ENCODE measurements at regions not wholly inside any gene's neighbourhood (a gene's known extent, or its start where the extent isn't known, plus 50 kb on each side); places are given as distances from the start of the nearest gene placed in this dataset.

DNA sequence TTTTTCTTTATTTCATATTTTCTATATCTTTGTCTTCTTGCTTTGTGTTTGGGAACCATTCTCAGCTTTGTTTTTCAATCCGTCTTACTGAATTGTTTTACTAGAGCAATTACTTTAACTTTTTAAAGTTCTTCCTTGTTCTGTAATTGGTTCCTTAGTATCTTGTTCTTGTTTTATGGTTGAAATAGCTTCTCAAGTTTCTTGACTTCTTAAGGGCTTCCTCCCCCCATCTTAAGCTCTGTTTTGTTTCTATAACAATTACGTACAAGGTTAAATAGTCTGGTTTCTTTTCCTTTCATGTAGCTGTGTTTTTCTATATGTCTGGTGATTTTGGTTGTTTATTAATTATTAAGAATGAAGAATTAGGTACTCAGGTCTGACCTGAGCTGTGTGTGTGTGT lies 158.0 kb downstream of the SDHAF3 start:
- CTCF ChIA-PET = no interaction called here
- no peak for DNase-seq (ENCODE audit: low spot score)
- no peaks in the 10 kb centered on the region for H3K27me3 ChIP-seq (replicated peaks; ENCODE audit: insufficient read depth, low read depth, low read length, poor library complexity)
- H3K36me3 ChIP-seq (ENCODE audit: insufficient read depth, low read length, poor library complexity, severe bottlenecking) = no peaks in the 10 kb centered on the region
- TF ChIP-seq, protein P1, sequence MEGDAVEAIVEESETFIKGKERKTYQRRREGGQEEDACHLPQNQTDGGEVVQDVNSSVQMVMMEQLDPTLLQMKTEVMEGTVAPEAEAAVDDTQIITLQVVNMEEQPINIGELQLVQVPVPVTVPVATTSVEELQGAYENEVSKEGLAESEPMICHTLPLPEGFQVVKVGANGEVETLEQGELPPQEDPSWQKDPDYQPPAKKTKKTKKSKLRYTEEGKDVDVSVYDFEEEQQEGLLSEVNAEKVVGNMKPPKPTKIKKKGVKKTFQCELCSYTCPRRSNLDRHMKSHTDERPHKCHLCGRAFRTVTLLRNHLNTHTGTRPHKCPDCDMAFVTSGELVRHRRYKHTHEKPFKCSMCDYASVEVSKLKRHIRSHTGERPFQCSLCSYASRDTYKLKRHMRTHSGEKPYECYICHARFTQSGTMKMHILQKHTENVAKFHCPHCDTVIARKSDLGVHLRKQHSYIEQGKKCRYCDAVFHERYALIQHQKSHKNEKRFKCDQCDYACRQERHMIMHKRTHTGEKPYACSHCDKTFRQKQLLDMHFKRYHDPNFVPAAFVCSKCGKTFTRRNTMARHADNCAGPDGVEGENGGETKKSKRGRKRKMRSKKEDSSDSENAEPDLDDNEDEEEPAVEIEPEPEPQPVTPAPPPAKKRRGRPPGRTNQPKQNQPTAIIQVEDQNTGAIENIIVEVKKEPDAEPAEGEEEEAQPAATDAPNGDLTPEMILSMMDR (conservative IDR thresholded peaks at IDR 0.05; ENCODE audit: low read depth, low read length) = no peak
- no peak for TF ChIP-seq EZH2 (IDR thresholded peaks at IDR 0.05; ENCODE audit: borderline replicate concordance, low read depth, low read length, poor library complexity, severe bottlenecking)
- H3K4me3 ChIP-seq (ENCODE audit: low read depth, low read length, poor library complexity, severe bottlenecking) = no peak overlapping the region
- no peak overlapping the region for H3K27ac ChIP-seq (ENCODE audit: low read depth, low read length, poor library complexity, severe bottlenecking)
- POLR2A ChIA-PET (ENCODE audit: low non-redundant PET) = no interaction called here
- no peaks in the 10 kb centered on the region for H3K4me1 ChIP-seq (ENCODE audit: insufficient read depth, low read length, poor library complexity, severe bottlenecking)
- intact Hi-C loops (cut with micrococcal nuclease; ENCODE audit: unreplicated experiment) = no loop called here
- H3K9me3 ChIP-seq (ENCODE audit: low read depth, low read length, poor library complexity, severe bottlenecking) = no peaks in the 10 kb centered on the region
- no TSS peak for BruUV-seq (replicated peaks)

DNA sequence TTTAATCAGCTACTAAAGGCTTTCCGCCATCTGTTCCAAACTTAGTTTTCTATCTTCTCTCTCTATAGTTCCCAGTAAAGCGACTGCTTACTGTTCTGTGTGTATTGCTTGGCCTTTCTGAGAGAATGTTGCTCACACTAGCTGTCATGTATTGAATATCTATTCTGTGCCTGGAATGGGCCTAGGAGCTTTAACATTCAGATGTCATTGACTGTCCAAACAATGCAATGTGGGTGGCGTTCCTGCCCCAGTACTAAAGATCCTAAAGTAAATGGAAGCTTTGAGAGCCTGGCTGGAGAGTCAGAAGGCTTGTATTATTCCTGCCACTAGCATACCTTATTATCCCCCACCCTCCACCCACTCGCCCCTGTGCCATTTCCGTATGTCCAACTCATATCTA lies 163.5 kb downstream of the SDHAF3 start:
- Histone ChIP-seq H3K27ac (ENCODE audit: low read depth, low read length, poor library complexity, severe bottlenecking) (no peak overlapping the region), H3K9me3 (ENCODE audit: low read depth, low read length, poor library complexity, severe bottlenecking) (no peaks in the 10 kb centered on the region), H3K27me3 (replicated peaks; ENCODE audit: insufficient read depth, low read depth, low read length, poor library complexity) (no peaks in the 10 kb centered on the region), H3K4me3 (ENCODE audit: low read depth, low read length, poor library complexity, severe bottlenecking) (no peak overlapping the region), H3K36me3 (ENCODE audit: insufficient read depth, low read length, poor library complexity, severe bottlenecking) (no peaks in the 10 kb centered on the region), H3K4me1 (ENCODE audit: insufficient read depth, low read length, poor library complexity, severe bottlenecking) (no peaks in the 10 kb centered on the region)
- TF ChIP-seq EZH2 (IDR thresholded peaks at IDR 0.05; ENCODE audit: borderline replicate concordance, low read depth, low read length, poor library complexity, severe bottlenecking) = no peak
- TF ChIP-seq, protein P1 (conservative IDR thresholded peaks at IDR 0.05; ENCODE audit: low read depth, low read length) = no peak
- DNase-seq (ENCODE audit: low spot score) = no peak
- CTCF ChIA-PET = no interaction called here
- intact Hi-C loops (cut with micrococcal nuclease; ENCODE audit: unreplicated experiment) = no loop called here
- BruUV-seq (replicated peaks) = no TSS peak
- POLR2A ChIA-PET (ENCODE audit: low non-redundant PET) = no interaction called here

DNA sequence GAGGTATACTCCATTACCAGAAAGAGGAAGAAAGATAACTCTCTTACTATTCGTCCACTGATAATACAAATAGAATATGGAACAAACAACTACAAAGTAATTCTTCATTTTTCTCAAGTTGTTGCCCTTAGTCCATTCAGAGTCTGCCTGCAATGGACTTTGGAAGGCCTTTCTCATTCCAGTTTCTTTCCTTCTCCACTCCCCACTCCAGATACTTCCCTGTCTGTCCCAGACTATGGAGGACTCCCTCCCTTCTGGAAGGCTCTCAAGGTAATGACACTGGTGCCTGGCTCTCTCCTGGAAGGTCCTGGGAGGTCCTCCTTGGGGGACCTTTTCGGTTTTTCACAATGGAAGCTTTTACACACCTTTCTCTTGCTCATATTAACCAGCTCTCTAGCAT lies 167.8 kb downstream of the SDHAF3 start:
- Histone ChIP-seq H3K36me3 (ENCODE audit: insufficient read depth, low read length, poor library complexity, severe bottlenecking) (no peaks in the 10 kb centered on the region), H3K27ac (ENCODE audit: low read depth, low read length, poor library complexity, severe bottlenecking) (no peak overlapping the region), H3K9me3 (ENCODE audit: low read depth, low read length, poor library complexity, severe bottlenecking) (no peaks in the 10 kb centered on the region), H3K4me1 (ENCODE audit: insufficient read depth, low read length, poor library complexity, severe bottlenecking) (no peaks in the 10 kb centered on the region), H3K4me3 (ENCODE audit: low read depth, low read length, poor library complexity, severe bottlenecking) (no peak overlapping the region), H3K27me3 (replicated peaks; ENCODE audit: insufficient read depth, low read depth, low read length, poor library complexity) (no peaks in the 10 kb centered on the region)
- no TSS peak for BruUV-seq (replicated peaks)
- intact Hi-C loops (cut with micrococcal nuclease; ENCODE audit: unreplicated experiment) = no loop called here
- POLR2A ChIA-PET (ENCODE audit: low non-redundant PET) = no interaction called here
- DNase-seq (ENCODE audit: low spot score) = no peak
- CTCF ChIA-PET = no interaction called here
- no peak for TF ChIP-seq EZH2 (IDR thresholded peaks at IDR 0.05; ENCODE audit: borderline replicate concordance, low read depth, low read length, poor library complexity, severe bottlenecking)

DNA sequence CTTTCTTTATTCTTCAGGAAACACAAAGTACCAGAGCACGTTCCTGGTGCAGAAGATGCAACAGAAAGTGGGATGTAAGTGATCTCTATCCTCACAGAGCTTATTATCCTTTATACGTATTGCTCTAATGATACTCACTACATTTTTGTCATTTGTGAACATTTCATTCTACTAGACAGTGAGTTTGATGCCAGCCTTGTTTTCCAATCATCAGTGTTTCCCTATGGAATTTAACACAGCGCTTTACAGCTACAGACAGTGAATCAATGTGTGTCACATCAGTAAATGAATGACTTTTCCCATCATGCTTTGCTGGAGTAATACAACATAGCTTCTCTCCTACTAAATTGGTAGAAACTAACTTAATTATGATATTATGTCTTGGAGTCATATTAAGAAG lies 175.5 kb downstream of the SDHAF3 start:
- Histone ChIP-seq H3K9me3 (ENCODE audit: low read depth, low read length, poor library complexity, severe bottlenecking) (no peaks in the 10 kb centered on the region), H3K27ac (ENCODE audit: low read depth, low read length, poor library complexity, severe bottlenecking) (no peak overlapping the region), H3K36me3 (ENCODE audit: insufficient read depth, low read length, poor library complexity, severe bottlenecking) (no peaks in the 10 kb centered on the region), H3K4me1 (ENCODE audit: insufficient read depth, low read length, poor library complexity, severe bottlenecking) (no peaks in the 10 kb centered on the region), H3K4me3 (ENCODE audit: low read depth, low read length, poor library complexity, severe bottlenecking) (no peak overlapping the region), H3K27me3 (replicated peaks; ENCODE audit: insufficient read depth, low read depth, low read length, poor library complexity) (no peaks in the 10 kb centered on the region)
- ChIA-PET POLR2A (ENCODE audit: low non-redundant PET) (no interaction called here), CTCF (no interaction called here)
- TF ChIP-seq, protein P1 (conservative IDR thresholded peaks at IDR 0.05; ENCODE audit: low read depth, low read length) = no peak
- no peak for TF ChIP-seq EZH2 (IDR thresholded peaks at IDR 0.05; ENCODE audit: borderline replicate concordance, low read depth, low read length, poor library complexity, severe bottlenecking)
- no TSS peak for BruUV-seq (replicated peaks)
- DNase-seq (ENCODE audit: low spot score) = no peak
- intact Hi-C loops (cut with micrococcal nuclease; ENCODE audit: unreplicated experiment) = no loop called here
